GM21423 (cell line): ENCODE measurements at regions not wholly inside any gene's neighbourhood (a gene's known extent, or its start where the extent isn't known, plus 50 kb on each side); places are given as distances from the start of the nearest gene placed in this dataset.
"Not testable (repeated sequence)": the region's sequence is repeated elsewhere in the genome, so short reads cannot be mapped to it uniquely, and the experiment has no call there.

Experiments
- ATAC-seq: cut with Tn5 transposase; IDR thresholded peaks from one replicate; pipeline ENCODE4 v1.9.1; 2021; ENCODE audit warnings: mild to moderate bottlenecking, moderate library complexity; ENCODE audit not compliant: unreplicated experiment

- no peak for ATAC-seq
These were observed 149.8 kb upstream of the ATXN1 start for GRCh38 chr6:16911088-16911487.

- no peak for ATAC-seq
These were observed 148.5 kb upstream of the ATXN1 start for GRCh38 chr6:16909658-16910360.

GRCh38 chr6:16907991-16908390, 146.7 kb upstream of the ATXN1 start:
- ATAC-seq = no peak

GRCh38 chr6:16904957-16905356, 143.7 kb upstream of the ATXN1 start:
- no peak for ATAC-seq

GRCh38 chr6:16903470-16903869, 142.2 kb upstream of the ATXN1 start:
- no peak for ATAC-seq

GRCh38 chr6:16902502-16902901, 141.2 kb upstream of the ATXN1 start:
- no peak for ATAC-seq

GRCh38 chr6:16901782-16902181, 140.5 kb upstream of the ATXN1 start:
- no peak for ATAC-seq

- no peak for ATAC-seq
These were observed 140.0 kb upstream of the ATXN1 start for GRCh38 chr6:16901306-16901705.

- no peak for ATAC-seq
These were observed 137.6 kb upstream of the ATXN1 start for GRCh38 chr6:16898640-16899396.

- ATAC-seq = no peak
These were observed 136.4 kb upstream of the ATXN1 start for GRCh38 chr6:16897669-16898068.

- ATAC-seq = no peak
These were observed 133.0 kb upstream of the ATXN1 start for GRCh38 chr6:16894301-16894700.

- ATAC-seq = not testable (repeated sequence)
These were observed 129.8 kb upstream of the ATXN1 start for GRCh38 chr6:16891110-16891509.

GRCh38 chr6:16885411-16886160, 124.3 kb upstream of the ATXN1 start:
- no peak for ATAC-seq

GRCh38 chr6:16884526-16884925, 123.3 kb upstream of the ATXN1 start:
- no peak for ATAC-seq

GRCh38 chr6:16883414-16883813, 122.2 kb upstream of the ATXN1 start:
- ATAC-seq = no peak

GRCh38 chr6:16882230-16882629, 121.0 kb upstream of the ATXN1 start:
- ATAC-seq = no peak

- not testable (repeated sequence) for ATAC-seq
These were observed 115.6 kb upstream of the ATXN1 start for GRCh38 chr6:16876852-16877251.

GRCh38 chr6:16876201-16876600, 114.9 kb upstream of the ATXN1 start:
- ATAC-seq = no peak

- no peak for ATAC-seq
These were observed 112.4 kb upstream of the ATXN1 start for GRCh38 chr6:16873698-16874097.

GRCh38 chr6:16872543-16873235, 111.4 kb upstream of the ATXN1 start:
- no peak for ATAC-seq

- ATAC-seq = no peak
These were observed 109.8 kb upstream of the ATXN1 start for GRCh38 chr6:16871047-16871446.
